ENCODE measurements at regions not wholly inside any gene's neighbourhood (a gene's known extent, or its start where the extent isn't known, plus 50 kb on each side); places are given as distances from the start of the nearest gene placed in this dataset.

GRCh38 chr14:47826809-47827208, 151.4 kb upstream of the MDGA2 start:
- no peak for DNase-seq (ENCODE audit: low spot score)

GRCh38 chr14:47822326-47822725, 146.9 kb upstream of the MDGA2 start:
- no peak for DNase-seq (ENCODE audit: low spot score)

DNA sequence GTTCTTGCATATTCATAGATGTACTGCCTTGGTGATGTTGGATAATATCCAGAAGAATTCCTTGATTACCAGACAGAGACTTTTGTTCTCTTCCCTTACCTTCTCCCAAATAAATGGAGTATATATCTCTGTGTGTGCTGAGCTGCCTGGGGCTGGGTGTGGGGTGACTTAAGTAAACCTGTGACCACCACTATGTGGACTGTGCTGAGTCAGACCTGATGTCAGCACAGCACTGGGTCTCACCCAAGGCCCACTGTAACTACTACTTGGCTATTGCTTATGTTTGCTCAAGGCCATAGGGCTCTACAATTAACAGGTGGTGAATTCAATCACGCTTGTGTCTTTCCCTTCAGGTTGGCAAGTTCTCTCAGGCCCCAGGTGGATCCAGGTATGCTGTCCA, 145.7 kb upstream of the MDGA2 start:
- DNase-seq (ENCODE audit: low spot score), result no peak

- DNase-seq (ENCODE audit: low spot score), result no peak
Measured at GRCh38 chr14:47790477-47790876, 115.1 kb upstream of the MDGA2 start.

DNA sequence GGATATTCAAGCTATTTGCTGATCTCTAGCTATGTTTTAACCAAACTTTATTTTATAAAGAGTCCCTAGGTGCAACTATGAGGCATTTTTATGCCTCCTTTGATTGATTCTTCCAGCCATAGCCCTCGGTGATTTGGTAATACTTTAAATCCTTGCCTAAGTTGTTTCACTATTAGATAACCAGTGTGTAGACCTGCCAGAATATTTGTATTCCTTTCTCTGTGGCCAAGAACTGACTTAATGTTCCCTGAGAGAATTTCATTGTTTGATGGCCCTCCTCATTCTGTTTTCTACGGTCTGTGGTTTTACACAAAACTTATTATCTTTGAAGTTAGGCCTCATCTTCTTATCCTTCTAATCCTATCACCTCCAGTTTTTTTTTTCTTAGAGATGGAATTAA, 109.7 kb upstream of the MDGA2 start:
- DNase-seq (ENCODE audit: low spot score), result no peak

GRCh38 chr14:47778631-47779030, 103.2 kb upstream of the MDGA2 start:
- no peak for DNase-seq (ENCODE audit: low spot score)

- DNase-seq (ENCODE audit: low spot score), result no peak
Measured at GRCh38 chr14:47772652-47773051, 97.2 kb upstream of the MDGA2 start.

GRCh38 chr14:47763188-47763854, 87.9 kb upstream of the MDGA2 start:
- DNase-seq (ENCODE audit: low spot score), result no peak

- no peak for DNase-seq (ENCODE audit: low spot score)
Measured at GRCh38 chr14:47746986-47747385, 71.6 kb upstream of the MDGA2 start.

DNA sequence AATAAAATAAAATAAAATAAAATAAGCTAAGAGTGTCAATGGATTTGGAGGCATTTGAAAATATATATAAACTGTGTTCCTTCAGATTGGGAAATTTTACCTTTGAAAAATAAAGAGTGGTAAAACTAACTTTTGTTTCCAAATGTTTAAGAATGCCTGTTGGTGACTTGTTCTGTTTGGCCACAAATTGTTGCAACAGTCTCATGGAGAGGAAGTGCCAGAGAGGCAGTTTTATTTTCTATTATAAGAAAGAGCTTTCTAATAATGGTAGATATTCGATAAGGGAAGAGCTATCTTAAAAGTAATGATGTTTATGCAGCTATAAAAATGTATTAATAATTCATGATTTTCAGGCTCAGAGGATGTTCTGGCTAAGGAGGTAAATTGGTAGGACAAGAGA, 68.8 kb upstream of the MDGA2 start:
- no peak for DNase-seq (ENCODE audit: low spot score)

DNA sequence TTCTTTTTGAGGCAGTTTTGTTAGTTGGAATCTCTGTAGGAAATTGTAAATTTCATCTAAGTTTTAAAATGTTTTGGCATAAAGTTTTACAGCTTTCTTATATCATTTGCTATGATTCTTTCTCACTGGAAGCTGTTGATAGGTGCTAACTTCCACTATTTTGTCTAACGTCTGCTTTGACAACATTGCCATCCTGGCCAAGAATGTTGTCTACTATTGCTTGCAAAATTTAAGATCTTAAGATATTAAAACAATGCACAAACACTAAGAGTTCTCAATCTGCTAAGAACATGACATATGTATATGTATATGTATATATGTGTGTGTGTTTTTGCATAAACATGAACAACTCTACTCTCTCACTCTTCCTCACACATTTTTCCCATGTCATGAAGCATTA, 64.1 kb upstream of the MDGA2 start:
- DNase-seq (ENCODE audit: low spot score), result no peak

- DNase-seq (ENCODE audit: low spot score), result no peak
Measured at GRCh38 chr14:47730296-47730695, 54.9 kb upstream of the MDGA2 start.
